ENCODE measurements at regions not wholly inside any gene's neighbourhood (a gene's known extent, or its start where the extent isn't known, plus 50 kb on each side); places are given as distances from the start of the nearest gene placed in this dataset.

- Histone ChIP-seq H2AK5ac (ENCODE audit: insufficient read length, low read length) (no peak overlapping the region), H3K27me3 (ENCODE audit: insufficient read depth, low read length) (no peaks in the 10 kb centered on the region; the same call in 1 of the 2 replicates), H2BK120ac (ENCODE audit: low read depth, low read length, poor library complexity, severe bottlenecking) (no peak overlapping the region), H3K9me3 (ENCODE audit: control insufficient read depth, low read depth, low read length) (no peaks in the 10 kb centered on the region), H3K18ac (ENCODE audit: insufficient read length, low read depth, low read length) (no peak overlapping the region), H2BK12ac (ENCODE audit: insufficient read length, low read depth, low read length) (no peak overlapping the region), H3K27ac (ENCODE audit: insufficient read length, low read depth, low read length) (no peak overlapping the region), H3K56ac (ENCODE audit: insufficient read length, low read depth, low read length) (no peak overlapping the region), H2BK20ac (ENCODE audit: low read depth, low read length, poor library complexity, severe bottlenecking) (no peak overlapping the region), H2BK15ac (ENCODE audit: low read depth, low read length) (no peak overlapping the region), H3K23me2 (ENCODE audit: insufficient read length, low read depth, low read length, poor library complexity, severe bottlenecking) (no peaks in the 10 kb centered on the region), H2BK5ac (ENCODE audit: insufficient read length, low read length) (no peak overlapping the region), H3T11ph (ENCODE audit: low read length) (no peak overlapping the region), H3K14ac (ENCODE audit: insufficient read depth, low read length) (no peak overlapping the region), H4K91ac (ENCODE audit: insufficient read length, low read depth, low read length) (no peak overlapping the region), H3K23ac (ENCODE audit: insufficient read length, low read depth, low read length) (no peak overlapping the region), H4K8ac (replicated peaks; ENCODE audit: insufficient read length, low read depth, low read length) (no peak overlapping the region), H4K5ac (ENCODE audit: insufficient read length, low read depth, low read length) (no peak overlapping the region), H3K4me1 (ENCODE audit: insufficient read depth, low read length) (peaks cover 2% of the 10 kb centered on the region; the same call in 1 of the 2 replicates), H4K20me1 (ENCODE audit: control insufficient read depth, insufficient read depth, insufficient read length) (no peaks in the 10 kb centered on the region), H3K4ac (ENCODE audit: low read depth, low read length) (no peak overlapping the region), H3K9ac (ENCODE audit: extremely low read depth, insufficient read length, low read length) (no peak overlapping the region), H3K4me2 (ENCODE audit: insufficient read depth, insufficient read length, low read length) (no peak overlapping the region), H3K79me2 (ENCODE audit: insufficient read depth, low read length) (no peaks in the 10 kb centered on the region), H3K79me1 (ENCODE audit: insufficient read depth, low read depth, low read length, poor library complexity, severe bottlenecking) (no peaks in the 10 kb centered on the region), H2AFZ (ENCODE audit: low read length) (no peak overlapping the region)
- H3K9me3 Mint-ChIP-seq = peaks cover 2 to 4% of the 10 kb centered on the region in 2 experiments; a peak in 3 of 5 replicates
- no CpG with 5 or more reads among the region's 5 CpGs for WGBS (ENCODE audit: extremely low coverage, insufficient read length, low lambda C conversion rate)
- H3K4me1 Mint-ChIP-seq = peaks cover 12 to 20% of the 10 kb centered on the region in 2 experiments
- no peak overlapping the region for H3K4me3 Mint-ChIP-seq
- peak overlapping the region in 1 of 3 experiments; percentile 34; a peak in 1 of 7 replicates for H3K27ac Mint-ChIP-seq
- H3K27me3 Mint-ChIP-seq (ENCODE audit: low read depth) = peaks cover under 1% of the 10 kb centered on the region
- no peak for DNase-seq
- TF ChIP-seq CTCF (conservative IDR thresholded peaks at IDR 0.05) = no peak
- H3K36me3 Mint-ChIP-seq (ENCODE audit: insufficient read depth in 1 of 3, low read depth in 3 of 3) = no peaks in the 10 kb centered on the region
Measured at GRCh38 chr15:66897971-66898370, 167.4 kb upstream of the SMAD3 start.

Data from H9 (cell line).